Ovary (tissue), 7 donors: ENCODE measurements at regions not wholly inside any gene's neighbourhood (a gene's known extent, or its start where the extent isn't known, plus 50 kb on each side); places are given as distances from the start of the nearest gene placed in this dataset.

Experiments
- DNase-seq, 5 donors: peaks; one replicate each; pipeline ENCODE4 v3.0.0-alpha.2; 2019 to 2020
- H3K27ac ChIP-seq, 2 donors: fragments of 200-600 bp; one replicate each; pipeline versions ENCODE4 v1.5.1 to v1.8.0; 2019 to 2022
- H3K27me3 ChIP-seq: fragments of 200-600 bp; one replicate; pipeline ENCODE4 v1.8.0; 2022
- H3K36me3 ChIP-seq: fragments of 200-600 bp; sonication (generic); one replicate; pipeline ENCODE4 v1.5.1; 2019
- H3K4me1 ChIP-seq: one replicate; pipeline ENCODE4 v1.8.1; 2013; ENCODE audit warnings: mild to moderate bottlenecking, moderate library complexity; ENCODE audit not compliant: insufficient read depth
- H3K4me3 ChIP-seq: fragments of 200-600 bp; sonication (generic); one replicate; pipeline ENCODE4 v1.5.1; 2017
- H3K9me3 ChIP-seq, 2 donors: fragments of 200-600 bp in 1 of 2; sonication (generic) in 1 of 2; one replicate each; pipeline versions ENCODE4 v1.5.1 to v1.8.1; 2013 to 2019; ENCODE audit warnings: mild to moderate bottlenecking in 1 of 2, moderate library complexity in 1 of 2
- EP300 ChIP-seq: sonication (generic); formaldehyde crosslinking; IDR thresholded peaks from one replicate; pipeline ENCODE4 v1.6.1; 2017; ENCODE audit warnings: antibody characterized with exemption
- POLR2A ChIP-seq: fragments of 450-650 bp; IDR thresholded peaks from one replicate; pipeline ENCODE4 v1.6.1; 2017; ENCODE audit warnings: antibody characterized with exemption, mild to moderate bottlenecking, moderate library complexity
- WGBS, 3 donors: extraction: QIAGEN DNeasy Blood & Tissue Kit in 1 of 3; methylation state at CpG; one replicate each; pipeline versions ENCODE4 v1.1.5 to v1.1.7; 2013 to 2017; 5-methylcytosine and 5-hydroxymethylcytosine counted together
- intact Hi-C, 4 donors: fragments of 100-400 bp; cut with DNase I; formaldehyde crosslinking; loops; one replicate each; pipeline versions ENCODE4 v1.11.0 to v1.15.1; 2022 to 2023
- TF ChIP-seq, protein P1 (sequence below), 3 donors: fragments of 450-650 bp in 2 of 3; fragments of 200-600 bp in 1 of 3; IDR thresholded peaks; one replicate each; pipeline versions ENCODE4 v1.5.1 to v1.8.0; 2016 to 2022; ENCODE audit warnings: antibody characterized with exemption in 3 of 3, mild to moderate bottlenecking in 1 of 3
- donor health status: DM: no; HTN: no; CAD: no; lungs with moderate emphysema.
- donor health status: DM: no; HTN: no; CAD: no.
- donor health status: Bipolar disorder and iron deficiency.
- donor health status: DM: no; HTN: no; CAD: no.
- donor health status: DM: yes; HTN: yes; CAD: no.

DNA sequence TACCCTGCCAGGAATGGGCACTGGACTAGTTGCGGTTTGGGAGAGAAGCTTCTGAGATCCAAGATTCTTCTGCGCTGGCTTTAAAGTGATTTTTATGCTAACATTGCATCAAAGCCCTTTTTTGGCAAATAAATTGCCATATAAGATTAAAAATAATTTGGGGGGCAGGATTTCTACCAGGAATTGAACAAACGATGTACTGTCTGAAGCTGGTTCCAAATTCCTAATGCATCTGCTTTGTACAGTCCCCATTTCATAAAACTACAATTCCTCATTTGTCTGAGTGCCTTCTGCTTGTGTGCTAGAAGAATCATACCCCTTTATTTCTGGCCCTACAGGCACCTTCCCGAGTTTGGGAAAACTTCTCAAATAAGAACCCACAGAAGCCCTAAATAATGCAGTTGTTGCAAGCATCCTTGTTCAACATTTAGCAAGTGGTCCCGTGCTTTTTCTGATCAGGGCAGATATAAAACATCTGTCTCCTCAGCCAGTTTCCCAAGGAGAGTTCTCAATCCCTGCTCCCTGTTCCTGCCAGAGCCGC, 349.7 kb downstream of the PTEN start:
- DNase-seq, result no peak
- TF ChIP-seq EP300 (no peak), POLR2A (no peak)
- TF ChIP-seq, protein P1, sequence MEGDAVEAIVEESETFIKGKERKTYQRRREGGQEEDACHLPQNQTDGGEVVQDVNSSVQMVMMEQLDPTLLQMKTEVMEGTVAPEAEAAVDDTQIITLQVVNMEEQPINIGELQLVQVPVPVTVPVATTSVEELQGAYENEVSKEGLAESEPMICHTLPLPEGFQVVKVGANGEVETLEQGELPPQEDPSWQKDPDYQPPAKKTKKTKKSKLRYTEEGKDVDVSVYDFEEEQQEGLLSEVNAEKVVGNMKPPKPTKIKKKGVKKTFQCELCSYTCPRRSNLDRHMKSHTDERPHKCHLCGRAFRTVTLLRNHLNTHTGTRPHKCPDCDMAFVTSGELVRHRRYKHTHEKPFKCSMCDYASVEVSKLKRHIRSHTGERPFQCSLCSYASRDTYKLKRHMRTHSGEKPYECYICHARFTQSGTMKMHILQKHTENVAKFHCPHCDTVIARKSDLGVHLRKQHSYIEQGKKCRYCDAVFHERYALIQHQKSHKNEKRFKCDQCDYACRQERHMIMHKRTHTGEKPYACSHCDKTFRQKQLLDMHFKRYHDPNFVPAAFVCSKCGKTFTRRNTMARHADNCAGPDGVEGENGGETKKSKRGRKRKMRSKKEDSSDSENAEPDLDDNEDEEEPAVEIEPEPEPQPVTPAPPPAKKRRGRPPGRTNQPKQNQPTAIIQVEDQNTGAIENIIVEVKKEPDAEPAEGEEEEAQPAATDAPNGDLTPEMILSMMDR (IDR thresholded peaks at IDR 0.05), result no peak
- intact Hi-C loops, result no loop called here
- H3K36me3 ChIP-seq, result no peaks in the 10 kb centered on the region
- no peak overlapping the region for H3K27ac ChIP-seq
- 85 to 92% (median 88%) methylated on average over 6 of the region's 6 CpGs for WGBS, 3 donors
- no peaks in the 10 kb centered on the region for H3K9me3 ChIP-seq
- no peaks in the 10 kb centered on the region for H3K4me1 ChIP-seq
- H3K4me3 ChIP-seq, result no peak overlapping the region
- no peaks in the 10 kb centered on the region for H3K27me3 ChIP-seq

DNA sequence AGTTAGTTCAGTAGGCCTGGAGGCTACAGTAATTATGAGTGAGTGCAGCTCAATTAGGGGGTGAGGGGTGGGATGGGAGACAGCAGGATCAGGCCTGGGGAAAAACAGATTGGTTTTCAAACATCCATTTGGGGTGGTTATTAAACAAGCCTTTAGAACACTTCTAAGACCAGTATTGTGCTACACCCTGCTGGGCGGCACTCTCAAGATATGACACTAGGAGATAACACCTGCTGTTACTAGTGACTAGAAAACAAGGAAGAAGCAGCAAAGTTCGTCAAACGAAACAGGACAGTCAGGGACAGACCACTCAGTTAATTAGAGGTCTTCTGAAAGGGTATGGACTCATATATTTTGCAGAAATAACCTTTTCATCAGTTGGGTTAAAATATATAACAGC, 353.6 kb downstream of the PTEN start:
- Histone ChIP-seq H3K4me3 (no peak overlapping the region), H3K27ac (no peak overlapping the region), H3K27me3 (no peaks in the 10 kb centered on the region), H3K9me3 (no peaks in the 10 kb centered on the region), H3K4me1 (peaks cover 2% of the 10 kb centered on the region), H3K36me3 (no peaks in the 10 kb centered on the region)
- DNase-seq, result no peak
- TF ChIP-seq, protein P1 (IDR thresholded peaks at IDR 0.05), result no peak
- TF ChIP-seq EP300, result no peak
- 93 to 97% (median 94%) methylated on average over 3 of the region's 3 CpGs for WGBS, 3 donors
- intact Hi-C loops, result no loop called here

DNA sequence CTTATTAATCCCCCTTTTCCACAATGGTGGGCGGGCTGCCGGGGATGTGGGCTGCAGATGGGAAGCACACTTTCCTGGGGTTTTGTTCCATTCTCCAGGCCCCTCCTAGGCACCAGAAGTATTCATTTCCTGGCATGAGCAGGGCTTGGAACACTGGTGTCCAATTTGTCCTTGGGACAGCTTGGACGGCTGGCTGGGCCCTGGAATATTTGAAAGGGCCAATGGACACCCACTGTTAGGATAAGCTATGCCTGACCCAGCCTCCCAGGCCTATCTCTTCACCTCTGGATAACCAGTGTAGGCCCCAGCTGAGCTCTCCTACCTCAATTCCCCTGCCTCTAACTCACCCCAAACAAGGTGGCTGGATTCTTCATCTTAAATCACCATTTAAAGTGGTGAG, 354.9 kb downstream of the PTEN start:
- DNase-seq, result no peak
- H3K4me1 ChIP-seq, result peaks cover 7% of the 10 kb centered on the region
- no peak overlapping the region for H3K4me3 ChIP-seq
- intact Hi-C loops, result no loop called here
- H3K27ac ChIP-seq, result no peak overlapping the region
- no peaks in the 10 kb centered on the region for H3K36me3 ChIP-seq
- no peak for TF ChIP-seq EP300
- no peak for TF ChIP-seq POLR2A
- TF ChIP-seq, protein P1 (IDR thresholded peaks at IDR 0.05), result no peak
- no peaks in the 10 kb centered on the region for H3K9me3 ChIP-seq
- no peaks in the 10 kb centered on the region for H3K27me3 ChIP-seq
- WGBS, 3 donors, result 67 to 73% (median 72%) methylated on average over 3 of the region's 3 CpGs

DNA sequence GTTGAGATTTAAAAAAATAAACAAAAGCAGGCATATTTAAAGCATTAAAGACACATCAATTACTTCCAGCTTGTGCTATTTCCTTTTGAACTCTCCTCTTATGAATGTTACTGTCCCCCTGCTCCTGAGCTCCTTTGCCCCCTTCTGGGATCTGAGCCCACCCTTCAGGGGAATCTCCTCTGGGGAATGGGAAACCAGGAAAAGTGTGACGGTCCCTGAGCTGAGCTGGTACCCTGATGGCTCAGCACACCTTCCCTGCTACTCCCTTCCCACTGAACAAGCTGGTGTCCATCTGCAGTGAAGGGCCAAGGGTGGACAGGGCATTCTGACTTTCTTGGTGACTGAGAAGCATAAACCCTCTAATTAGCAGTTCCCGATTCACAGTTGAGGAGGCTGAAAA, 356.3 kb downstream of the PTEN start:
- DNase-seq, result no peak
- Histone ChIP-seq H3K9me3 (no peaks in the 10 kb centered on the region), H3K4me3 (no peak overlapping the region), H3K27me3 (no peaks in the 10 kb centered on the region), H3K36me3 (no peaks in the 10 kb centered on the region), H3K4me1 (peaks cover 7% of the 10 kb centered on the region), H3K27ac (no peak overlapping the region)
- intact Hi-C loops, result no loop called here
- TF ChIP-seq, protein P1 (IDR thresholded peaks at IDR 0.05), result no peak
- no peak for TF ChIP-seq EP300
- TF ChIP-seq POLR2A, result no peak
- WGBS, 3 donors, result 83 to 90% (median 89%) methylated on average over 2 of the region's 2 CpGs
